ENCODE measurements at regions not wholly inside any gene's neighbourhood (a gene's known extent, or its start where the extent isn't known, plus 50 kb on each side); places are given as distances from the start of the nearest gene placed in this dataset.

- ATAC-seq: no peak
- no peak for TF ChIP-seq ZFP3 (CRISPR knock-in tag; IDR thresholded peaks at IDR 0.05)
- no peak for TF ChIP-seq ZNF565 (CRISPR knock-in tag; conservative IDR thresholded peaks at IDR 0.05; ENCODE audit: low read depth)
- TF ChIP-seq CSDC2 (CRISPR knock-in tag; IDR thresholded peaks at IDR 0.05): no peak
- no peak for TF ChIP-seq POU6F1 (CRISPR knock-in tag; IDR thresholded peaks at IDR 0.05; ENCODE audit: borderline replicate concordance, low read depth)
- TF ChIP-seq CSRNP3 (CRISPR knock-in tag; IDR thresholded peaks at IDR 0.05): no peak
- TF ChIP-seq ZNF8 (CRISPR knock-in tag; IDR thresholded peaks at IDR 0.05): no peak
Observed at GRCh38 chr18:23386317-23386716, 66.8 kb upstream of the RIOK3 start.

GRCh38 chr18:23387265-23387664 lies 65.8 kb upstream of the RIOK3 start:
- no peak for TF ChIP-seq ZC3H10 (CRISPR knock-in tag; IDR thresholded peaks at IDR 0.05)
- TF ChIP-seq TSHZ2 (CRISPR knock-in tag; IDR thresholded peaks at IDR 0.05): no peak
- TF ChIP-seq ZNF8 (CRISPR knock-in tag; IDR thresholded peaks at IDR 0.05): no peak
- TF ChIP-seq CSDC2 (CRISPR knock-in tag; IDR thresholded peaks at IDR 0.05): no peak
- ATAC-seq: no peak

- TF ChIP-seq ZNF70 (CRISPR knock-in tag; IDR thresholded peaks at IDR 0.05): no peak
- no peak for TF ChIP-seq BACH2 (CRISPR knock-in tag; IDR thresholded peaks at IDR 0.05; ENCODE audit: borderline replicate concordance)
- TF ChIP-seq OSR1 (CRISPR knock-in tag; IDR thresholded peaks at IDR 0.05): no peak
- TF ChIP-seq GLIS3 (CRISPR knock-in tag; IDR thresholded peaks at IDR 0.05): no peak
- TF ChIP-seq ZNF8 (CRISPR knock-in tag; IDR thresholded peaks at IDR 0.05): no peak
- no peak for TF ChIP-seq CREB5 (CRISPR knock-in tag; IDR thresholded peaks at IDR 0.05; ENCODE audit: low read depth)
- no peak for TF ChIP-seq PPARA (CRISPR knock-in tag; IDR thresholded peaks at IDR 0.05; ENCODE audit: borderline replicate concordance)
- no peak for TF ChIP-seq PATZ1 (CRISPR knock-in tag; IDR thresholded peaks at IDR 0.05; ENCODE audit: borderline replicate concordance)
- no peak for TF ChIP-seq ZFP3 (CRISPR knock-in tag; IDR thresholded peaks at IDR 0.05)
- TF ChIP-seq CSDC2 (CRISPR knock-in tag; IDR thresholded peaks at IDR 0.05): no peak
- no peak for TF ChIP-seq ZNF565 (CRISPR knock-in tag; conservative IDR thresholded peaks at IDR 0.05; ENCODE audit: low read depth)
- no peak for TF ChIP-seq RARB (CRISPR knock-in tag; IDR thresholded peaks at IDR 0.05)
- TF ChIP-seq ARNTL (CRISPR knock-in tag; IDR thresholded peaks at IDR 0.05; ENCODE audit: borderline replicate concordance, low read depth): no peak
- no peak for TF ChIP-seq ZFP30 (CRISPR knock-in tag; IDR thresholded peaks at IDR 0.05)
Observed at GRCh38 chr18:23388357-23388756, 64.7 kb upstream of the RIOK3 start.

GRCh38 chr18:23391156-23391555 lies 61.9 kb upstream of the RIOK3 start:
- no peak for ATAC-seq
- TF ChIP-seq RARB (CRISPR knock-in tag; IDR thresholded peaks at IDR 0.05): no peak

More at GRCh38 chr18:23388357-23388756, 64.7 kb upstream of the RIOK3 start:
- ATAC-seq: no peak
